BLaER1 (cell line): ENCODE measurements at regions not wholly inside any gene's neighbourhood (a gene's known extent, or its start where the extent isn't known, plus 50 kb on each side); places are given as distances from the start of the nearest gene placed in this dataset.
A peak's percentile ranks its signal among the peaks of the same experiment; 100 is the strongest.
"Not testable (repeated sequence)": the region's sequence is repeated elsewhere in the genome, so short reads cannot be mapped to it uniquely, and the experiment has no call there.

ENCODE experiments used
- H3K27ac ChIP-seq: shearing (Covaris generic); formaldehyde crosslinking; 2 replicates; pipeline ENCODE4 v1.8.1; 2022
- H3K27me3 ChIP-seq: shearing (Covaris generic); formaldehyde crosslinking; 2 replicates; pipeline ENCODE4 v1.8.1; 2022
- H3K36me3 ChIP-seq: shearing (Covaris generic); formaldehyde crosslinking; 2 replicates; pipeline ENCODE4 v1.8.1; 2022
- H3K4me1 ChIP-seq: shearing (Covaris generic); formaldehyde crosslinking; 2 replicates; pipeline ENCODE4 v1.8.1; 2022
- H3K4me2 ChIP-seq: shearing (Covaris generic); formaldehyde crosslinking; 2 replicates; pipeline ENCODE4 v1.8.1; 2022
- H3K4me3 ChIP-seq: shearing (Covaris generic); formaldehyde crosslinking; 2 replicates; pipeline ENCODE4 v1.8.1; 2022
- H3K9ac ChIP-seq: shearing (Covaris generic); formaldehyde crosslinking; 2 replicates; pipeline ENCODE4 v1.8.1; 2022
- H3K9me3 ChIP-seq: shearing (Covaris generic); formaldehyde crosslinking; 2 replicates; pipeline ENCODE4 v1.8.1; 2022
- H4K20me1 ChIP-seq: shearing (Covaris generic); formaldehyde crosslinking; 2 replicates; pipeline ENCODE4 v1.8.1; 2022
- Cebpa-rat ChIP-seq: shearing (Covaris generic); IDR thresholded peaks from 2 replicates; pipeline ENCODE4 v1.8.1; 2022

- not testable (repeated sequence) for H3K4me2 ChIP-seq, H3K9me3 ChIP-seq, H3K9ac ChIP-seq, H3K27me3 ChIP-seq, H3K27ac ChIP-seq, H3K4me1 ChIP-seq, H3K4me3 ChIP-seq
- H3K36me3 ChIP-seq = peaks cover 44% of the 10 kb centered on the region
- H4K20me1 ChIP-seq = peaks cover 16% of the 10 kb centered on the region; the same call in 1 of the 2 replicates
Measured at GRCh38 chr5:21481320-21482270, 1371.5 kb downstream of the CDH12 start.

- not testable (repeated sequence) for H3K4me2 ChIP-seq, H3K27me3 ChIP-seq, H3K4me1 ChIP-seq, H3K4me3 ChIP-seq, H3K9me3 ChIP-seq, H3K27ac ChIP-seq, H3K9ac ChIP-seq
- peaks cover 44% of the 10 kb centered on the region for H3K36me3 ChIP-seq
- peaks cover 16% of the 10 kb centered on the region; the same call in 1 of the 2 replicates for H4K20me1 ChIP-seq
Measured at GRCh38 chr5:21480054-21480453, 1373.1 kb downstream of the CDH12 start.

- H4K20me1 ChIP-seq, H3K9me3 ChIP-seq, H3K4me2 ChIP-seq, H3K27ac ChIP-seq, H3K4me3 ChIP-seq, H3K9ac ChIP-seq, H3K4me1 ChIP-seq, H3K27me3 ChIP-seq: not testable (repeated sequence)
- H3K36me3 ChIP-seq = peaks cover 25% of the 10 kb centered on the region
Measured at GRCh38 chr5:21473981-21474380, 1379.2 kb downstream of the CDH12 start.

DNA sequence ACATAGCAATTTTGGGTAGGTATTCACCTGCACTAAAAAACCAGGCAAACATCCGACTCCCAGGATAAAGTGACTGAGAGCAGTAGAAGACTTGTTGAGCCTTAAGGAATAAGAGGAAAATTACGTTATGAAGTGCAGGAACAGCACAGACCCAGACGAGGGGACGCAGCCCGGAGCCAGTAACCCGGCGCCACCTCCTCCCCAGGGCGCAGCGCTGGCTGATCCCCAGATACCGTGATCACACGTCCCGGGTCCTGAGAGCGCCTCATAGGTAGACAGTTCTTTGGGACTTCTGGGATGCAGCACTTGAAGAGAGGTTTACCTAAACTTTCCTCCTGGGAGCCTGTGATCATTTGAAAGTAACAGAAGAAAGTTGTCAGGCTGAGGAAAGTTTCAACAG lies 1379.7 kb downstream of the CDH12 start:
- peaks cover 22% of the 10 kb centered on the region for H3K36me3 ChIP-seq
- H4K20me1 ChIP-seq, H3K9me3 ChIP-seq, H3K4me2 ChIP-seq, H3K27ac ChIP-seq, H3K9ac ChIP-seq, H3K27me3 ChIP-seq, H3K4me1 ChIP-seq, H3K4me3 ChIP-seq: not testable (repeated sequence)

DNA sequence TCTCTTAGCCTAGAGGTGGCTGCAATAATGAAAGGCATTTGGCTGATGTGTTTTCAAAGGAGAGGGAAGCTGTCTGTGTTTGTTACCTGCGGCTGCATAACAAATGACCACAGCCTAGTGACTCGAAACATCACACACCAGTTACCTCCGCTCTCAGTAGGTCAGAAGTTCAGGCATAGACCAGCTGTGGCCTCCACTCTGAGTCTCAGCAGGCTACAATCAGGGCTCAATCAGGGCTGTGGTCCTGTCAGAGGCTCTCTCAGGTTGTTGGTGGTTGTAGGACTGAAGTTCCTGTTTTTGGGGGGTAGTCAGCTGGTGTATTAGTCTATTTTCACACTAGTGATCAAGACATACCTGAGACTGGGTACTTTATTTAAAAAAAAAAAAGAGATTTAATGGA lies 1381.5 kb downstream of the CDH12 start:
- not testable (repeated sequence) for H3K4me1 ChIP-seq, H3K9ac ChIP-seq, H3K27me3 ChIP-seq, H3K9me3 ChIP-seq, H4K20me1 ChIP-seq, H3K4me2 ChIP-seq, H3K27ac ChIP-seq, H3K4me3 ChIP-seq
- peaks cover 26% of the 10 kb centered on the region for H3K36me3 ChIP-seq

DNA sequence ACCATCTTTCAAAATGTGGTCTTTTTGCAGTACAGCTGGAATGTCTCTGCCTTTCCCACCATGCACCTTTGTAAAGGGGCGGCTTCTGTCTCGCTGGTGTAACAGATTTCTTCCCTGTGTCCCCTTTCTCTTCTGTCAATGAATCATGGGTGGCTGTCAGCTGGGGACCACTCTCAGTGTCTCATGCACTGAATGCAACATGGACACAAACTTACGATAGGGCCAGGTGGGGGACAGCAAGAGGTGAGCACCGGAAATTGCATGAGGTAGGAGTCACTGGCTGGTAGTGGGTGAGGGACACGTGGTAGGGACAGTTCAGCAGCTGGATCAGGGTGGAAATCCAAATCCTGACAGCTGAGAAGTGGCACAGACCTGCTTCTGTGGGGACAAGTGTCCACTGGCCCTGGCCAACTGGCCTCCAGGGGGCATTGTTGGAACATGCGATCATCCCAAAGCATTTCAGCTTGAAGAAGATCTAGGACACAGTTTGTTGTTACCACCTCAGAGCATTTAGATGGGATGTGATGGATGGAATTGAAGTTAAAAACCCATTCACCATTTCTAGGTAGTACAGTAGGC lies 1383.5 kb downstream of the CDH12 start:
- not testable (repeated sequence) for H3K27ac ChIP-seq, H3K4me2 ChIP-seq, H3K4me3 ChIP-seq, H3K9ac ChIP-seq, H4K20me1 ChIP-seq, H3K9me3 ChIP-seq, H3K27me3 ChIP-seq, H3K4me1 ChIP-seq
- peaks cover 26% of the 10 kb centered on the region for H3K36me3 ChIP-seq

- H3K4me3 ChIP-seq, H3K4me2 ChIP-seq, H4K20me1 ChIP-seq, H3K9ac ChIP-seq, H3K9me3 ChIP-seq, H3K27ac ChIP-seq, H3K4me1 ChIP-seq, H3K27me3 ChIP-seq: not testable (repeated sequence)
- peaks cover 40% of the 10 kb centered on the region for H3K36me3 ChIP-seq
Measured at GRCh38 chr5:21467544-21467943, 1385.6 kb downstream of the CDH12 start.

DNA sequence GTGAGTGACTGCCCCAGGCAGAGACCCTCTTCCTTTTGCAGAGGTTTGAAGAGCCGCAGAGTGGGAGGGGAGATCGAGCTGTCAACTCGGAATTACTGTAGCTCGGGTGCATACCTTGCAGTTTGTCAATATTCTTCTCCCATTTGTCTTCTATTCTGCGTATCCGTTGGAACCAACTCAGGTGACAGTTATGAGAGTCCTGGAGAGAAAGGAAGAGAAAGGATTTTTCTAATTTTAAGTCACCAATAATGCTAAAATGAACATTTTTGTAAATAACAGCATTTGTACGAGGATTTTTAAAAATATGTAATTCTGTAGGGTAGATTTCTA lies 1393.4 kb downstream of the CDH12 start:
- peaks cover 23% of the 10 kb centered on the region for H3K36me3 ChIP-seq
- H3K9ac ChIP-seq = peak overlapping the region; percentile 75
- H3K4me3 ChIP-seq = peak overlapping the region; percentile 74
- H3K27ac ChIP-seq = peak overlapping the region; percentile 53; the same call in 1 of the 2 replicates
- H4K20me1 ChIP-seq, H3K9me3 ChIP-seq, H3K27me3 ChIP-seq, H3K4me1 ChIP-seq, H3K4me2 ChIP-seq: not testable (repeated sequence)

- H3K4me3 ChIP-seq = no peak overlapping the region
- H3K9ac ChIP-seq = no peak overlapping the region
- H3K27ac ChIP-seq = no peak overlapping the region
- no peaks in the 10 kb centered on the region for H3K36me3 ChIP-seq
- no peaks in the 10 kb centered on the region for H4K20me1 ChIP-seq
- no peaks in the 10 kb centered on the region for H3K27me3 ChIP-seq
- H3K4me2 ChIP-seq = no peak overlapping the region
- H3K4me1 ChIP-seq = no peaks in the 10 kb centered on the region
- H3K9me3 ChIP-seq = no peaks in the 10 kb centered on the region
- no peak for TF ChIP-seq Cebpa-rat
Measured at GRCh38 chr5:21452449-21452848, 1400.7 kb downstream of the CDH12 start.

DNA sequence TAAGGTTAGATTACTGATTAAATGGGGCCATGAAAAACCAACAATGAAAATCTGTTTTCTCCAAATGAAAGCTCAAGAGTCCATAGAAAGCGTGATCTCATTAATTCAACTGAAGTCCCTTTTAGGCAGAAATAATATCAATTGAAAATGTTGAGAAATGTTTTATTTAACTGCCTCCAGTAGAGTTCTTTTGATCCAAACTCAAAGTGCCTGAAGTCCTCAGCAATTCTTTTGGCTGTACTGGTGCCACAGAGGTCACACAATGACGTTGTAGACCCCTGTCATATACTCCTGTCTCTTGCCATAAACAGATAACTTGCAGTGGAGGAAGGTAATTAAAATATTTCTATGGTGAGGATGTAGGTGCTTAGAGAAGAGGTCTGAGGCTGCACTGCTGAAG lies 1420.5 kb downstream of the CDH12 start:
- Histone ChIP-seq H3K4me2 (no peak overlapping the region), H3K4me1 (no peaks in the 10 kb centered on the region), H3K27ac (no peak overlapping the region), H3K36me3 (no peaks in the 10 kb centered on the region), H3K9me3 (no peaks in the 10 kb centered on the region), H3K27me3 (no peaks in the 10 kb centered on the region), H4K20me1 (no peaks in the 10 kb centered on the region), H3K9ac (no peak overlapping the region), H3K4me3 (no peak overlapping the region)
- TF ChIP-seq Cebpa-rat = no peak

DNA sequence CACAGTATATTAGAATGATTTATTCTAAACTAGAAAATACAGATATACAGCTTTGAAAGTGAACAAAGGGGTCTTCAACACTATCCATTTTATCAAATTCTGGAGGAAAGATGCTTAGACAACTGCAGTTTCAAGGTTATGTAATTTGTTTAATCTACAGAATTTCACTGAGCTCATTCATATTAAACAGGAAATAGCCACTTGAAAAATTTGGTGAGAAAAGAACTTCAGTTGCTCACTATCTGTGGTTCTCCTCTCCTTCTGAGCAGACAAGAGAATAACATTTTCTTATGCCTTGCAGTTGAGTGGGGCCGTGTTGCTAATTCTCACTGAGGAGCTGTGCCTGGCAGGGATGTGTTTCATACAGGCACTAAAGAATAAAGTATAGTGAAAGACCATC lies 1428.2 kb downstream of the CDH12 start:
- no peak for TF ChIP-seq Cebpa-rat
- no peak overlapping the region for H3K9ac ChIP-seq

More for the DNA sequence above, 1428.2 kb downstream of the CDH12 start:
- Histone ChIP-seq H3K4me1 (no peaks in the 10 kb centered on the region), H3K27ac (no peak overlapping the region), H3K4me2 (no peak overlapping the region), H4K20me1 (no peaks in the 10 kb centered on the region), H3K27me3 (no peaks in the 10 kb centered on the region), H3K4me3 (no peak overlapping the region), H3K36me3 (no peaks in the 10 kb centered on the region), H3K9me3 (no peaks in the 10 kb centered on the region)
